H9 (cell line): ENCODE measurements at regions not wholly inside any gene's neighbourhood (a gene's known extent, or its start where the extent isn't known, plus 50 kb on each side); places are given as distances from the start of the nearest gene placed in this dataset.

Experiments
- DNase-seq: peaks from one replicate; pipeline ENCODE4 v3.0.0-alpha.2; 2017
- H2AFZ ChIP-seq: one replicate; pipeline ENCODE4 v1.6.1; 2013; ENCODE audit warnings: mild to moderate bottlenecking, low read length, control low read depth, moderate library complexity
- H2AK5ac ChIP-seq: 2 replicates; pipeline ENCODE4 v1.6.1; 2013; ENCODE audit warnings: low read length, control low read depth, mixed read lengths; ENCODE audit not compliant: insufficient read length
- H2BK120ac ChIP-seq: one replicate; pipeline ENCODE4 v1.6.1; 2013; ENCODE audit warnings: low read depth, mild to moderate bottlenecking, low read length, control low read depth, inconsistent platforms; ENCODE audit not compliant: poor library complexity, severe bottlenecking
- H2BK12ac ChIP-seq: 2 replicates; pipeline ENCODE4 v1.6.1; 2013; ENCODE audit warnings: low read length, control low read depth, mixed read lengths, low read depth; ENCODE audit not compliant: insufficient read length
- H2BK15ac ChIP-seq: 2 replicates; pipeline ENCODE4 v1.6.1; 2013; ENCODE audit warnings: low read depth, low read length, control low read depth
- H2BK20ac ChIP-seq: one replicate; pipeline ENCODE4 v1.6.1; 2013; ENCODE audit warnings: low read depth, mild to moderate bottlenecking, low read length, control low read depth, inconsistent platforms; ENCODE audit not compliant: poor library complexity, severe bottlenecking
- H2BK5ac ChIP-seq: 2 replicates; pipeline ENCODE4 v1.6.1; 2013; ENCODE audit warnings: low read length, control low read depth, mixed read lengths; ENCODE audit not compliant: insufficient read length
- H3K14ac ChIP-seq: 2 replicates; pipeline ENCODE4 v1.6.1; 2013; ENCODE audit warnings: low read length, control low read depth; ENCODE audit not compliant: insufficient read depth
- H3K18ac ChIP-seq: 2 replicates; pipeline ENCODE4 v1.6.1; 2013; ENCODE audit warnings: low read depth, mild to moderate bottlenecking, mixed read lengths, low read length, control low read depth; ENCODE audit not compliant: insufficient read length
- H3K23ac ChIP-seq: 2 replicates; pipeline ENCODE4 v1.6.1; 2013; ENCODE audit warnings: low read length, control low read depth, mixed read lengths, low read depth; ENCODE audit not compliant: insufficient read length
- H3K23me2 ChIP-seq: 2 replicates; pipeline ENCODE4 v1.6.1; 2013; ENCODE audit warnings: low read depth, mild to moderate bottlenecking, mixed read lengths, low read length, control low read depth; ENCODE audit not compliant: insufficient read length, poor library complexity, severe bottlenecking
- H3K27ac ChIP-seq: 2 replicates; pipeline ENCODE4 v1.5.1; 2013; ENCODE audit warnings: low read length, control low read depth, mixed read lengths, low read depth; ENCODE audit not compliant: insufficient read length
- H3K27me3 ChIP-seq: 2 replicates; pipeline ENCODE4 v1.6.1; 2013; ENCODE audit warnings: low read length, control low read depth, inconsistent platforms; ENCODE audit not compliant: insufficient read depth
- H3K4ac ChIP-seq: 2 replicates; pipeline ENCODE4 v1.6.1; 2013; ENCODE audit warnings: low read depth, mild to moderate bottlenecking, control low read depth, inconsistent platforms, low read length, moderate library complexity
- H3K4me1 ChIP-seq: 2 replicates; pipeline ENCODE4 v1.6.1; 2013; ENCODE audit warnings: low read length, control low read depth, inconsistent platforms; ENCODE audit not compliant: insufficient read depth
- H3K4me2 ChIP-seq: 2 replicates; pipeline ENCODE4 v1.6.1; 2013; ENCODE audit warnings: low read length, control low read depth, mixed read lengths; ENCODE audit not compliant: insufficient read length, insufficient read depth
- H3K56ac ChIP-seq: 2 replicates; pipeline ENCODE4 v1.6.1; 2013; ENCODE audit warnings: low read depth, mild to moderate bottlenecking, mixed read lengths, low read length, control low read depth; ENCODE audit not compliant: insufficient read length
- H3K79me1 ChIP-seq: 2 replicates; pipeline ENCODE4 v1.6.1; 2013; ENCODE audit warnings: low read depth, mild to moderate bottlenecking, moderate library complexity, low read length, control low read depth, inconsistent platforms; ENCODE audit not compliant: insufficient read depth, poor library complexity, severe bottlenecking
- H3K79me2 ChIP-seq: 2 replicates; pipeline ENCODE4 v1.6.1; 2013; ENCODE audit warnings: low read length, control low read depth, inconsistent platforms; ENCODE audit not compliant: insufficient read depth
- H3K9ac ChIP-seq: 2 replicates; pipeline ENCODE4 v1.6.1; 2013; ENCODE audit warnings: low read length, control low read depth, mixed read lengths; ENCODE audit not compliant: insufficient read length; ENCODE audit errors: extremely low read depth
- H3K9me3 ChIP-seq: one replicate; pipeline ENCODE4 v1.6.1; 2013; ENCODE audit warnings: low read depth, low read length, inconsistent platforms; ENCODE audit not compliant: control insufficient read depth
- H3T11ph ChIP-seq: one replicate; pipeline ENCODE4 v1.6.1; 2013; ENCODE audit warnings: mild to moderate bottlenecking, low read length, control low read depth, inconsistent platforms
- H4K20me1 ChIP-seq: one replicate; pipeline ENCODE4 v1.6.1; 2013; ENCODE audit not compliant: control insufficient read depth, insufficient read length, insufficient read depth
- H4K5ac ChIP-seq: 2 replicates; pipeline ENCODE4 v1.6.1; 2013; ENCODE audit warnings: low read depth, mild to moderate bottlenecking, mixed read lengths, low read length, control low read depth; ENCODE audit not compliant: insufficient read length
- H4K8ac ChIP-seq: replicated peaks from 2 replicates; pipeline ENCODE4 v1.6.1; 2013; ENCODE audit warnings: low read length, control low read depth, mixed read lengths, low read depth; ENCODE audit not compliant: insufficient read length
- H4K91ac ChIP-seq: 2 replicates; pipeline ENCODE4 v1.6.1; 2013; ENCODE audit warnings: low read depth, mild to moderate bottlenecking, moderate library complexity, mixed read lengths, low read length, control low read depth; ENCODE audit not compliant: insufficient read length
- H3K27ac Mint-ChIP-seq, 3 experiments: 2 replicates in 2 of 3; 3 replicates in 1 of 3; pipeline ENCODE4 v1.8.0; 2020 to 2021; ENCODE audit warnings: mixed read lengths in 3 of 3, mild to moderate bottlenecking in 1 of 3, moderate library complexity in 1 of 3
- H3K27me3 Mint-ChIP-seq: 2 replicates; pipeline ENCODE4 v1.8.0; 2021; ENCODE audit warnings: low read depth, mild to moderate bottlenecking, moderate library complexity, mixed read lengths
- H3K36me3 Mint-ChIP-seq, 3 experiments: 2 replicates in 2 of 3; 3 replicates in 1 of 3; pipeline ENCODE4 v1.8.0; 2020 to 2021; ENCODE audit warnings: low read depth in 3 of 3, mixed read lengths in 3 of 3; ENCODE audit not compliant: insufficient read depth in 1 of 3
- H3K4me1 Mint-ChIP-seq, 2 experiments: 2 replicates each; pipeline ENCODE4 v1.8.0; 2020; ENCODE audit warnings: mixed read lengths in 2 of 2
- H3K4me3 Mint-ChIP-seq, 2 experiments: 2 replicates in 1 of 2; 3 replicates in 1 of 2; pipeline ENCODE4 v1.8.0; 2020 to 2021; ENCODE audit warnings: mild to moderate bottlenecking in 2 of 2, mixed read lengths in 2 of 2, moderate library complexity in 1 of 2
- H3K9me3 Mint-ChIP-seq, 2 experiments: 2 replicates in 1 of 2; 3 replicates in 1 of 2; pipeline ENCODE4 v1.8.0; 2020; ENCODE audit warnings: mild to moderate bottlenecking in 2 of 2, mixed read lengths in 2 of 2, moderate library complexity in 1 of 2
- CTCF ChIP-seq: fragments of 200-600 bp; sonication (generic); conservative IDR thresholded peaks from 3 replicates; pipeline ENCODE4 v1.8.0; 2021; ENCODE audit warnings: antibody characterized with exemption, mild to moderate bottlenecking
- WGBS: extraction: QIAGEN DNeasy Blood & Tissue Kit; methylation state at CpG from one replicate; pipeline ENCODE4 v1.1.7; 2013; ENCODE audit warnings: missing lambda C conversion rate, low lambda C conversion rate, mixed read lengths; ENCODE audit not compliant: insufficient read length; ENCODE audit errors: extremely low coverage; 5-methylcytosine and 5-hydroxymethylcytosine counted together

- Histone ChIP-seq H3K79me1 (no peaks in the 10 kb centered on the region), H2AK5ac (no peak overlapping the region), H3K9ac (no peak overlapping the region), H3K4me1 (peaks cover 3% of the 10 kb centered on the region; the same call in 1 of the 2 replicates), H2BK120ac (no peak overlapping the region), H2AFZ (no peak overlapping the region), H3K27me3 (no peaks in the 10 kb centered on the region), H3K4me2 (no peak overlapping the region), H4K91ac (no peak overlapping the region), H3K14ac (no peak overlapping the region), H4K5ac (no peak overlapping the region), H2BK5ac (no peak overlapping the region), H3K4ac (no peak overlapping the region), H3K27ac (no peak overlapping the region), H3K79me2 (no peaks in the 10 kb centered on the region), H3T11ph (no peak overlapping the region), H3K56ac (no peak overlapping the region), H3K9me3 (no peaks in the 10 kb centered on the region), H3K23ac (no peak overlapping the region), H2BK15ac (no peak overlapping the region), H4K8ac (no peak overlapping the region), H4K20me1 (no peaks in the 10 kb centered on the region), H2BK12ac (no peak overlapping the region), H3K18ac (no peak overlapping the region), H3K23me2 (no peaks in the 10 kb centered on the region), H2BK20ac (no peak overlapping the region)
- Mint-ChIP-seq H3K9me3 (no peaks in the 10 kb centered on the region), H3K27me3 (no peaks in the 10 kb centered on the region), H3K4me3 (no peak overlapping the region), H3K36me3 (no peaks in the 10 kb centered on the region), H3K4me1 (peaks cover 8 to 11% of the 10 kb centered on the region in 2 experiments), H3K27ac (no peak overlapping the region)
- no peak for DNase-seq
- WGBS: no CpG with 5 or more reads among the region's 1 CpG
- no peak for TF ChIP-seq CTCF
These were observed 457.5 kb downstream of the LMO4 start for GRCh38 chr1:87786229-87786628.
